ENCODE measurements at regions not wholly inside any gene's neighbourhood (a gene's known extent, or its start where the extent isn't known, plus 50 kb on each side); places are given as distances from the start of the nearest gene placed in this dataset.

GRCh38 chr6:144519426-144519825, 234.3 kb downstream of the UTRN start:
- H3K56ac ChIP-seq (ENCODE audit: insufficient read length, low read depth, low read length), result no peak overlapping the region
- H2AK5ac ChIP-seq (ENCODE audit: insufficient read length, low read length), result no peak overlapping the region
- H3K4me2 ChIP-seq (ENCODE audit: insufficient read depth, insufficient read length, low read length), result no peak overlapping the region
- H3K9ac ChIP-seq (ENCODE audit: extremely low read depth, insufficient read length, low read length), result no peak overlapping the region
- no peak overlapping the region for H3K14ac ChIP-seq (ENCODE audit: insufficient read depth, low read length)
- Mint-ChIP-seq H3K27me3 (ENCODE audit: low read depth) (no peaks in the 10 kb centered on the region), H3K4me3 (no peak overlapping the region), H3K36me3 (ENCODE audit: insufficient read depth in 1 of 3, low read depth in 3 of 3) (peaks cover 2 to 18% (median 13%) of the 10 kb centered on the region in 3 experiments; a peak in 5 of 7 replicates), H3K4me1 (no peaks in the 10 kb centered on the region), H3K27ac (no peak overlapping the region), H3K9me3 (no peaks in the 10 kb centered on the region)
- no peak for DNase-seq
- H3K79me2 ChIP-seq (ENCODE audit: insufficient read depth, low read length), result no peaks in the 10 kb centered on the region
- H4K20me1 ChIP-seq (ENCODE audit: control insufficient read depth, insufficient read depth, insufficient read length), result no peaks in the 10 kb centered on the region
- no peak overlapping the region for H2BK15ac ChIP-seq (ENCODE audit: low read depth, low read length)
- no peaks in the 10 kb centered on the region for H3K9me3 ChIP-seq (ENCODE audit: control insufficient read depth, low read depth, low read length)
- H4K8ac ChIP-seq (replicated peaks; ENCODE audit: insufficient read length, low read depth, low read length), result no peak overlapping the region
- H3K23ac ChIP-seq (ENCODE audit: insufficient read length, low read depth, low read length), result no peak overlapping the region
- no peak overlapping the region for H2AFZ ChIP-seq (ENCODE audit: low read length)
- H4K5ac ChIP-seq (ENCODE audit: insufficient read length, low read depth, low read length), result no peak overlapping the region
- H3K27me3 ChIP-seq (ENCODE audit: insufficient read depth, low read length), result no peaks in the 10 kb centered on the region
- H2BK12ac ChIP-seq (ENCODE audit: insufficient read length, low read depth, low read length), result no peak overlapping the region
- no peak overlapping the region for H2BK120ac ChIP-seq (ENCODE audit: low read depth, low read length, poor library complexity, severe bottlenecking)
- H3T11ph ChIP-seq (ENCODE audit: low read length), result no peak overlapping the region
- H3K23me2 ChIP-seq (ENCODE audit: insufficient read length, low read depth, low read length, poor library complexity, severe bottlenecking), result no peaks in the 10 kb centered on the region
- H3K79me1 ChIP-seq (ENCODE audit: insufficient read depth, low read depth, low read length, poor library complexity, severe bottlenecking), result no peaks in the 10 kb centered on the region
- no peak for TF ChIP-seq CTCF (conservative IDR thresholded peaks at IDR 0.05)
- no peak overlapping the region for H2BK20ac ChIP-seq (ENCODE audit: low read depth, low read length, poor library complexity, severe bottlenecking)
- no peak overlapping the region for H3K4ac ChIP-seq (ENCODE audit: low read depth, low read length)
- H2BK5ac ChIP-seq (ENCODE audit: insufficient read length, low read length), result no peak overlapping the region
- H3K27ac ChIP-seq (ENCODE audit: insufficient read length, low read depth, low read length), result no peak overlapping the region
- no peaks in the 10 kb centered on the region for H3K4me1 ChIP-seq (ENCODE audit: insufficient read depth, low read length)
- no peak overlapping the region for H3K18ac ChIP-seq (ENCODE audit: insufficient read length, low read depth, low read length)
- H4K91ac ChIP-seq (ENCODE audit: insufficient read length, low read depth, low read length), result no peak overlapping the region
- no CpG with 5 or more reads among the region's 4 CpGs for WGBS (ENCODE audit: extremely low coverage, insufficient read length, low lambda C conversion rate)

All from H9 (cell line).